HepG2 (cell line): ENCODE measurements at regions not wholly inside any gene's neighbourhood (a gene's known extent, or its start where the extent isn't known, plus 50 kb on each side); places are given as distances from the start of the nearest gene placed in this dataset.
A peak's percentile ranks its signal among the peaks of the same experiment; 100 is the strongest.

ENCODE experiments used
- ATAC-seq: fragments of 200-7000 bp; cut with Tn5 transposase; 3 replicates; pipeline ENCODE4 v1.9.1; 2020; ENCODE audit warnings: mild to moderate bottlenecking, moderate library complexity
- BruUV-seq: library from RNA; stranded (reverse); fragments of 400-500 nt; replicated peaks from 2 replicates; lab custom pipeline; 2021; lab: Mats Ljungman, UMichigan
- CTCF ChIA-PET: fragments of 300-600 bp; formaldehyde crosslinking; extraction: SDS; loops from one replicate; lab custom pipeline; 2021; ENCODE audit warnings: low total read pairs, inconsistent platforms, low intra/inter-chr PET ratio; lab: Yijun Ruan, JAX
- POLR2A ChIA-PET: fragments of 350-600 bp; sonication (Branson Sonifier 250); formaldehyde crosslinking; loops from one replicate; lab custom pipeline; 2020; ENCODE audit warnings: antibody characterized with exemption, inconsistent platforms; lab: Yijun Ruan, JAX
- DNase-seq: peaks from one replicate; pipeline ENCODE4 v3.0.0-alpha.2; 2015; ENCODE audit warnings: low spot score
- FAIRE-seq: peaks from 3 replicates; lab custom pipeline; 2011; peaks lifted over from hg19 to GRCh38; lab: Jason Lieb, UNC
- H2AFZ ChIP-seq: one replicate; pipeline ENCODE4 v1.6.1; 2011; ENCODE audit warnings: low read length, inconsistent platforms
- H3K27ac ChIP-seq: fragments of 300-600 bp; 3 replicates; pipeline ENCODE4 v1.8.0; 2011; ENCODE audit warnings: mixed run types, mild to moderate bottlenecking, mixed read lengths, low read length, inconsistent platforms; ENCODE audit not compliant: insufficient read depth; ENCODE audit errors: extremely low read length
- H3K27me3 ChIP-seq, 2 experiments: fragments of 200-600 bp in 1 of 2; 2 replicates in 1 of 2; 3 replicates in 1 of 2; pipeline versions ENCODE4 v1.6.0 to v1.8.0; 2011; ENCODE audit warnings: low read length in 2 of 2, mild to moderate bottlenecking in 2 of 2, moderate library complexity in 2 of 2, inconsistent platforms in 1 of 2; ENCODE audit not compliant: insufficient read depth in 2 of 2, control insufficient read depth in 1 of 2
- H3K36me3 ChIP-seq, 2 experiments: fragments of 200-600 bp in 1 of 2; replicated peaks in 1 of 2; 2 replicates in 1 of 2; 3 replicates in 1 of 2; pipeline versions ENCODE4 v1.5.1 to v1.8.0; 2011; ENCODE audit warnings: low read length in 2 of 2, inconsistent platforms in 1 of 2; ENCODE audit not compliant: insufficient read depth in 2 of 2, control insufficient read depth in 1 of 2
- H3K4me1 ChIP-seq: 2 replicates; pipeline ENCODE4 v1.5.1; 2012; ENCODE audit warnings: low read length, inconsistent platforms; ENCODE audit not compliant: insufficient read depth
- H3K4me2 ChIP-seq: 2 replicates; pipeline ENCODE4 v1.6.0; 2011; ENCODE audit warnings: low read depth, low read length, inconsistent platforms
- H3K4me3 ChIP-seq, 3 experiments: fragments of 200-600 bp in 1 of 3; sonication (generic), shearing (Covaris generic) in 1 of 3; replicated peaks in 1 of 3; 2 replicates each; pipeline ENCODE4 v1.5.1; 2011 to 2016; ENCODE audit warnings: low read length in 3 of 3, inconsistent platforms in 2 of 3, low read depth in 2 of 3, mild to moderate bottlenecking in 2 of 3, control low read depth in 1 of 3, mixed read lengths in 1 of 3; ENCODE audit not compliant: insufficient read depth in 1 of 3
- H3K79me2 ChIP-seq: one replicate; pipeline ENCODE4 v1.6.1; 2011; ENCODE audit warnings: low read length, inconsistent platforms; ENCODE audit not compliant: insufficient read depth
- H3K9ac ChIP-seq: 2 replicates; pipeline ENCODE4 v1.6.0; 2011; ENCODE audit warnings: mild to moderate bottlenecking, low read depth, low read length, inconsistent platforms; ENCODE audit not compliant: insufficient read depth
- H3K9me3 ChIP-seq: 2 replicates; pipeline ENCODE4 v1.5.1; 2012; ENCODE audit warnings: mild to moderate bottlenecking, low read length
- H4K20me1 ChIP-seq: 2 replicates; pipeline ENCODE4 v1.6.0; 2011; ENCODE audit warnings: inconsistent platforms, mild to moderate bottlenecking, low read length, moderate library complexity; ENCODE audit not compliant: insufficient read depth
- ATF7 ChIP-seq, 2 experiments: fragments of 450-650 bp in 1 of 2; sonication (generic) in 1 of 2; formaldehyde crosslinking in 1 of 2; IDR thresholded peaks; 2 replicates each; pipeline versions ENCODE4 v1.4.0 to v1.6.1; 2016 to 2020; ENCODE audit warnings: antibody characterized with exemption in 1 of 2, mild to moderate bottlenecking in 1 of 2, missing genetic modification reagents in 1 of 2
- MAFF ChIP-seq: IDR thresholded peaks from 2 replicates; pipeline ENCODE4 v1.6.1; 2011; ENCODE audit warnings: low read depth, low read length, improper control_type of control experiment
- MAFK ChIP-seq, 2 experiments: IDR thresholded peaks in 1 of 2; conservative IDR thresholded peaks in 1 of 2; 2 replicates each; pipeline ENCODE4 v1.6.1; 2011; ENCODE audit warnings: improper control_type of control experiment in 2 of 2, low read length in 2 of 2
- MTF1 ChIP-seq: sonication (generic); formaldehyde crosslinking; IDR thresholded peaks from 2 replicates; pipeline ENCODE4 v1.5.0; 2020; ENCODE audit warnings: missing genetic modification reagents
- ONECUT2 ChIP-seq: sonication (generic); formaldehyde crosslinking; IDR thresholded peaks from 2 replicates; pipeline ENCODE4 v1.4.0; 2020; ENCODE audit warnings: missing genetic modification reagents
- REPIN1 ChIP-seq: sonication (generic); formaldehyde crosslinking; IDR thresholded peaks from 2 replicates; pipeline ENCODE4 v1.8.0; 2022; ENCODE audit warnings: missing genetic modification reagents, low read depth, mild to moderate bottlenecking, borderline replicate concordance
- ZBTB20 ChIP-seq: sonication (generic); formaldehyde crosslinking; IDR thresholded peaks from 2 replicates; pipeline ENCODE4 v1.8.1; 2023; ENCODE audit warnings: missing genetic modification reagents, low read depth, mild to moderate bottlenecking, borderline replicate concordance
- ZBTB44 ChIP-seq: sonication (generic); formaldehyde crosslinking; IDR thresholded peaks from 2 replicates; pipeline ENCODE4 v1.4.0; 2020; ENCODE audit warnings: missing genetic modification reagents
- ZNF703 ChIP-seq: sonication (generic); formaldehyde crosslinking; IDR thresholded peaks from 2 replicates; pipeline ENCODE4 v1.5.1; 2020; ENCODE audit warnings: missing genetic modification reagents, mild to moderate bottlenecking, moderate library complexity, borderline replicate concordance
- WGBS: methylation state at CpG from one replicate; pipeline ENCODE4 v1.1.6; 2017; ENCODE audit warnings: low lambda C conversion rate; 5-methylcytosine and 5-hydroxymethylcytosine counted together
- in situ Hi-C: cut with HindIII; loops from 2 replicates; pipeline ENCODE4 v1.10.0; 2017; ENCODE audit warnings: low pct_unique_long_range_greater_than_20kb; ENCODE audit not compliant: extremely low pct_ligation_motif_present
- intact Hi-C: fragments of 100-400 bp; cut with micrococcal nuclease; formaldehyde crosslinking; loops from one replicate; pipeline ENCODE4 v1.10.0; 2022; ENCODE audit not compliant: unreplicated experiment

GRCh38 chr19:28504727-28505126 lies 708.2 kb downstream of the UQCRFS1 start:
- no peaks in the 10 kb centered on the region for H3K36me3 ChIP-seq
- BruUV-seq, result no TSS peak
- H3K4me1 ChIP-seq, result no peaks in the 10 kb centered on the region
- H2AFZ ChIP-seq, result no peak overlapping the region
- WGBS, result 100% methylated on average over 1 of the region's 3 CpGs
- H3K4me3 ChIP-seq, result no peak overlapping the region
- H4K20me1 ChIP-seq, result no peaks in the 10 kb centered on the region
- ChIA-PET POLR2A (no interaction called here), CTCF (no interaction called here)
- no peak for FAIRE-seq
- H3K79me2 ChIP-seq, result no peaks in the 10 kb centered on the region
- intact Hi-C loops (no loop called here), in situ Hi-C loops (no loop called here)
- TF ChIP-seq ZBTB20 (no peak), REPIN1 (no peak), ATF7 (IDR thresholded peaks at IDR 0.05) (no peak), ATF7 (CRISPR knock-in tag; IDR thresholded peaks at IDR 0.05) (no peak), ONECUT2 (CRISPR knock-in tag) (no peak), MTF1 (CRISPR knock-in tag) (no peak), ZBTB44 (CRISPR knock-in tag) (no peak)
- H3K27me3 ChIP-seq, result no peaks in the 10 kb centered on the region
- no peak for ATAC-seq
- no peak overlapping the region for H3K9ac ChIP-seq
- H3K4me2 ChIP-seq, result no peak overlapping the region
- no peak overlapping the region for H3K27ac ChIP-seq
- peaks cover 94% of the 10 kb centered on the region for H3K9me3 ChIP-seq
- no peak for DNase-seq

- POLR2A ChIA-PET, result no interaction called here
- DNase-seq (no peak), ATAC-seq (no peak), FAIRE-seq (no peak)
- CTCF ChIA-PET, result no interaction called here
- H2AFZ ChIP-seq, result no peak overlapping the region
- 60% methylated on average over 3 of the region's 3 CpGs for WGBS
- H3K4me3 ChIP-seq, result no peak overlapping the region
- H3K27ac ChIP-seq, result no peak overlapping the region
- H3K4me2 ChIP-seq, result no peak overlapping the region
- no peaks in the 10 kb centered on the region for H3K4me1 ChIP-seq
- in situ Hi-C loops (no loop called here), intact Hi-C loops (no loop called here)
- no peaks in the 10 kb centered on the region for H3K79me2 ChIP-seq
- no peak for TF ChIP-seq ZNF703 (CRISPR knock-in tag)
- peak; percentile 34; the same call in 1 of the 2 replicates for TF ChIP-seq MAFF
- peak; percentile 22 to 53; a peak in 2 of 4 replicates for TF ChIP-seq MAFK (conservative IDR thresholded peaks at IDR 0.05 in 1 of 2, IDR thresholded peaks at IDR 0.05 in 1 of 2; ENCODE audit: low read length in 2 of 2)
- no peak overlapping the region for H3K9ac ChIP-seq
- H4K20me1 ChIP-seq, result no peaks in the 10 kb centered on the region
- H3K36me3 ChIP-seq, result no peaks in the 10 kb centered on the region
- peaks cover 90% of the 10 kb centered on the region for H3K9me3 ChIP-seq
- no peaks in the 10 kb centered on the region for H3K27me3 ChIP-seq
- BruUV-seq, result no TSS peak
Observed at GRCh38 chr19:28504139-28504538, 708.8 kb downstream of the UQCRFS1 start.
